B cell (primary cell): ENCODE measurements at regions not wholly inside any gene's neighbourhood (a gene's known extent, or its start where the extent isn't known, plus 50 kb on each side); places are given as distances from the start of the nearest gene placed in this dataset.

Source experiments
- ATAC-seq: fragments of 200-7000 bp; cut with Tn5 transposase; one replicate; pipeline ENCODE4 v1.10.0; 2021; ENCODE audit warnings: low read depth, mild to moderate bottlenecking, moderate number of reproducible peaks, moderate library complexity
- CTCF ChIA-PET: fragments of 350-600 bp; sonication (Branson Sonifier 250); formaldehyde crosslinking; loops from one replicate; lab custom pipeline; 2021; ENCODE audit warnings: antibody characterized with exemption, inconsistent platforms; lab: Charles Lee
- POLR2A ChIA-PET: fragments of 350-600 bp; sonication (Branson Sonifier 250); formaldehyde crosslinking; loops from one replicate; lab custom pipeline; 2021; ENCODE audit warnings: antibody characterized with exemption; lab: Charles Lee
- DNase-seq: peaks from one replicate; pipeline ENCODE4 v3.0.0; 2013
- H2AFZ ChIP-seq: 2 replicates; pipeline ENCODE4 v1.6.1; 2012; ENCODE audit warnings: mild to moderate bottlenecking, low read depth, low read length; ENCODE audit not compliant: insufficient read depth, poor library complexity, severe bottlenecking
- H3K27ac ChIP-seq, 2 donors: 1 replicate in 1 of 2; 2 replicates in 1 of 2; pipeline ENCODE4 v1.5.1; 2012 to 2013; ENCODE audit warnings: low read length in 2 of 2, mild to moderate bottlenecking in 2 of 2, moderate library complexity in 1 of 2
- H3K27me3 ChIP-seq, 4 experiments: fragments of 200-600 bp in 1 of 4; sonication (generic) in 1 of 4; replicated peaks in 1 of 4; 1 replicate in 2 of 4; 2 replicates in 2 of 4; pipeline versions ENCODE4 v1.6.1 to v1.7.0; 2013 to 2016; ENCODE audit warnings: low read length in 3 of 4, mild to moderate bottlenecking in 2 of 4, mixed read lengths in 1 of 4, moderate library complexity in 1 of 4; ENCODE audit not compliant: insufficient read depth in 4 of 4, control insufficient read depth in 3 of 4; ENCODE audit errors: control extremely low read depth in 1 of 4
- H3K36me3 ChIP-seq, 2 experiments: replicated peaks in 1 of 2; 1 replicate in 1 of 2; 2 replicates in 1 of 2; pipeline versions ENCODE4 v1.6.1 to v1.7.1; 2013; ENCODE audit warnings: low read length in 1 of 2; ENCODE audit not compliant: insufficient read depth in 2 of 2, control insufficient read depth in 1 of 2; ENCODE audit errors: control extremely low read depth in 1 of 2, extremely low read depth in 1 of 2
- H3K4me1 ChIP-seq, 2 donors: fragments of 200-600 bp in 1 of 2; sonication (generic) in 1 of 2; 1 replicate in 1 of 2; 2 replicates in 1 of 2; pipeline versions ENCODE4 v1.5.1 to v1.6.1; 2013 to 2017; ENCODE audit warnings: low read length in 2 of 2; ENCODE audit not compliant: control insufficient read depth in 2 of 2, insufficient read depth in 2 of 2
- H3K4me2 ChIP-seq: replicated peaks from 2 replicates; pipeline ENCODE3; 2012; ENCODE audit warnings: mild to moderate bottlenecking, low read depth, low read length; ENCODE audit not compliant: poor library complexity, severe bottlenecking
- H3K4me3 ChIP-seq, 5 experiments: fragments of 200-600 bp in 1 of 5; sonication (generic) in 1 of 5; 1 replicate in 3 of 5; 2 replicates in 2 of 5; pipeline versions ENCODE4 v1.5.1 to v1.7.0; 2011 to 2016; ENCODE audit warnings: low read length in 4 of 5, mild to moderate bottlenecking in 4 of 5, low read depth in 2 of 5, control low read depth in 1 of 5, moderate library complexity in 1 of 5; ENCODE audit not compliant: insufficient read depth in 1 of 5; ENCODE audit errors: control extremely low read depth in 1 of 5, extremely low read depth in 1 of 5
- H3K79me2 ChIP-seq: fragments of 200-600 bp; sonication (generic); one replicate; pipeline ENCODE4 v1.6.0; 2016; ENCODE audit warnings: low read length; ENCODE audit not compliant: control insufficient read depth, insufficient read depth
- H3K9ac ChIP-seq: fragments of 200-600 bp; sonication (generic); 2 replicates; pipeline ENCODE4 v1.6.1; 2017; ENCODE audit warnings: mild to moderate bottlenecking, low read length, moderate library complexity
- H3K9me3 ChIP-seq, 3 donors: one replicate each; pipeline versions ENCODE4 v1.6.1 to v1.7.1; 2013; ENCODE audit warnings: low read length in 2 of 3; ENCODE audit not compliant: control insufficient read depth in 2 of 3, insufficient read depth in 1 of 3; ENCODE audit errors: control extremely low read depth in 1 of 3
- H4K20me1 ChIP-seq: 2 replicates; pipeline ENCODE4 v1.6.0; 2012; ENCODE audit warnings: mild to moderate bottlenecking, low read length; ENCODE audit not compliant: insufficient read depth, control insufficient read depth, poor library complexity, severe bottlenecking
- H3K27ac Mint-ChIP-seq: one replicate; pipeline ENCODE4 v1.8.0; 2021; ENCODE audit warnings: mixed read lengths
- H3K27me3 Mint-ChIP-seq: one replicate; pipeline ENCODE4 v1.8.0; 2021; ENCODE audit warnings: mixed read lengths
- H3K4me1 Mint-ChIP-seq: one replicate; pipeline ENCODE4 v1.8.0; 2021; ENCODE audit warnings: mixed read lengths
- H3K4me3 Mint-ChIP-seq: one replicate; pipeline ENCODE4 v1.8.0; 2021; ENCODE audit warnings: mixed read lengths
- H3K9me3 Mint-ChIP-seq: one replicate; pipeline ENCODE4 v1.8.0; 2022; ENCODE audit warnings: mixed read lengths; ENCODE audit not compliant: insufficient read depth
- CTCF ChIP-seq: fragments of 200-600 bp; IDR thresholded peaks from one replicate; pipeline ENCODE4 v1.8.0; 2022; ENCODE audit warnings: antibody characterized with exemption, mild to moderate bottlenecking
- EZH2 ChIP-seq: IDR thresholded peaks from 2 replicates; pipeline ENCODE4 v1.6.1; 2012; ENCODE audit warnings: borderline replicate concordance, low read depth, mild to moderate bottlenecking, moderate library complexity, low read length; ENCODE audit not compliant: insufficient read depth, poor library complexity, severe bottlenecking
- WGBS: methylation state at CpG from one replicate; pipeline ENCODE4 v1.1.5; 2013; ENCODE audit warnings: missing lambda C conversion rate; ENCODE audit not compliant: insufficient coverage; 5-methylcytosine and 5-hydroxymethylcytosine counted together
- intact Hi-C: fragments of 100-400 bp; cut with micrococcal nuclease; formaldehyde crosslinking; loops from one replicate; pipeline ENCODE4 v1.10.0; 2022

GRCh38 chr11:71190551-71190950 is 61.8 kb downstream of the SHANK2 start:
- Histone ChIP-seq H4K20me1 (no peaks in the 10 kb centered on the region), H3K9me3 (no peaks in the 10 kb centered on the region), H2AFZ (no peak overlapping the region), H3K4me3 (no peak overlapping the region), H3K27ac (no peak overlapping the region), H3K4me1 (no peaks in the 10 kb centered on the region), H3K9ac (no peak overlapping the region), H3K4me2 (no peak overlapping the region), H3K79me2 (no peaks in the 10 kb centered on the region), H3K36me3 (no peaks in the 10 kb centered on the region), H3K27me3 (peaks cover 0 to under 1% (median 0%) of the 10 kb centered on the region in 4 experiments)
- H3K9me3 Mint-ChIP-seq = no peaks in the 10 kb centered on the region
- TF ChIP-seq CTCF (no peak), EZH2 (no peak)
- intact Hi-C loops = no loop called here
- POLR2A ChIA-PET = no interaction called here
- H3K4me1 Mint-ChIP-seq = no peaks in the 10 kb centered on the region
- peaks cover 13% of the 10 kb centered on the region for H3K27me3 Mint-ChIP-seq
- no peak overlapping the region for H3K27ac Mint-ChIP-seq
- DNase-seq (no peak), ATAC-seq (no peak)
- CTCF ChIA-PET = no interaction called here
- no peak overlapping the region for H3K4me3 Mint-ChIP-seq
- WGBS = 92% methylated on average over 9 of the region's 14 CpGs

GRCh38 chr11:71189768-71190315 is 62.5 kb downstream of the SHANK2 start:
- H3K9me3 Mint-ChIP-seq = no peaks in the 10 kb centered on the region
- intact Hi-C loops = no loop called here
- no peaks in the 10 kb centered on the region for H3K9me3 ChIP-seq
- no peaks in the 10 kb centered on the region for H3K79me2 ChIP-seq
- ATAC-seq (no peak), DNase-seq (no peak)
- no peaks in the 10 kb centered on the region for H3K4me1 ChIP-seq
- H3K4me1 Mint-ChIP-seq = no peaks in the 10 kb centered on the region
- no peak overlapping the region for H3K27ac ChIP-seq
- CTCF ChIA-PET = no interaction called here
- POLR2A ChIA-PET = no interaction called here
- TF ChIP-seq CTCF (no peak), EZH2 (no peak)
- peaks cover 13% of the 10 kb centered on the region for H3K27me3 Mint-ChIP-seq
- no peaks in the 10 kb centered on the region for H4K20me1 ChIP-seq
- no peak overlapping the region for H3K4me3 ChIP-seq
- H2AFZ ChIP-seq = no peak overlapping the region
- H3K9ac ChIP-seq = no peak overlapping the region
- no peak overlapping the region for H3K27ac Mint-ChIP-seq
- WGBS = 85% methylated on average over 14 of the region's 14 CpGs
- no peak overlapping the region for H3K4me3 Mint-ChIP-seq
- no peaks in the 10 kb centered on the region for H3K36me3 ChIP-seq
- H3K4me2 ChIP-seq = no peak overlapping the region
- peaks cover 0 to 4% (median 0%) of the 10 kb centered on the region in 4 experiments for H3K27me3 ChIP-seq
